Uterus (tissue), 3 donors: ENCODE measurements at regions not wholly inside any gene's neighbourhood (a gene's known extent, or its start where the extent isn't known, plus 50 kb on each side); places are given as distances from the start of the nearest gene placed in this dataset.

Experiments used
- DNase-seq, 2 donors: peaks; one replicate each; pipeline ENCODE4 v3.0.0-alpha.2; 2019 to 2020
- H3K27ac ChIP-seq, 2 donors: fragments of 200-600 bp; sonication (generic); 1 replicate in 1 of 2; 2 replicates in 1 of 2; pipeline ENCODE4 v1.5.1; 2016 to 2018
- H3K27me3 ChIP-seq, 2 donors: fragments of 200-600 bp; sonication (generic); one replicate each; pipeline ENCODE4 v1.5.1; 2018 to 2019; ENCODE audit warnings: control low read depth in 1 of 2
- H3K36me3 ChIP-seq, 2 donors: fragments of 200-600 bp; sonication (generic); one replicate each; pipeline ENCODE4 v1.5.1; 2019; ENCODE audit warnings: control low read depth in 1 of 2
- H3K4me1 ChIP-seq, 2 donors: fragments of 200-600 bp; sonication (generic); one replicate each; pipeline ENCODE4 v1.5.1; 2018 to 2019; ENCODE audit warnings: control low read depth in 1 of 2
- H3K4me3 ChIP-seq, 2 donors: fragments of 200-600 bp; sonication (generic); 1 replicate in 1 of 2; 2 replicates in 1 of 2; pipeline ENCODE4 v1.5.1; 2018 to 2019; ENCODE audit warnings: mild to moderate bottlenecking in 1 of 2
- H3K9me3 ChIP-seq, 2 donors: fragments of 200-600 bp; sonication (generic); one replicate each; pipeline ENCODE4 v1.5.1; 2019; ENCODE audit warnings: control low read depth in 1 of 2
- CTCF ChIP-seq, 4 experiments: fragments of 200-600 bp in 2 of 4; fragments of 450-650 bp in 2 of 4; sonication (generic) in 2 of 4; IDR thresholded peaks; one replicate each; pipeline ENCODE4 v1.5.1; 2016 to 2019; ENCODE audit warnings: antibody characterized with exemption in 4 of 4, mild to moderate bottlenecking in 2 of 4, moderate library complexity in 1 of 4
- POLR2A ChIP-seq, 2 donors: fragments of 450-650 bp; IDR thresholded peaks; one replicate each; pipeline ENCODE4 v1.6.1; 2016; ENCODE audit warnings: antibody characterized with exemption in 2 of 2, mild to moderate bottlenecking in 1 of 2, moderate library complexity in 1 of 2
- intact Hi-C: fragments of 100-400 bp; cut with DNase I; formaldehyde crosslinking; loops from one replicate; pipeline ENCODE4 v1.15.1; 2023; ENCODE audit warnings: low total_unique reads
- donor health status: DM: yes; HTN: yes; CAD: no.

- intact Hi-C loops: no loop called here
- no peaks in the 10 kb centered on the region for H3K36me3 ChIP-seq
- no peak overlapping the region for H3K4me3 ChIP-seq
- peak overlapping the region; percentile 64 to 70 for H3K27ac ChIP-seq
- TF ChIP-seq POLR2A (IDR thresholded peaks at IDR 0.05) (no peak), CTCF (IDR thresholded peaks at IDR 0.05) (no peak)
- H3K27me3 ChIP-seq: no peaks in the 10 kb centered on the region
- DNase-seq: peak; percentile 70 to 85
- H3K4me1 ChIP-seq: peaks cover 0 to 2% of the 10 kb centered on the region in 2 donors
- H3K9me3 ChIP-seq: no peaks in the 10 kb centered on the region
Observed at GRCh38 chr6:4460586-4461475, 315.4 kb upstream of the CDYL start.

DNA sequence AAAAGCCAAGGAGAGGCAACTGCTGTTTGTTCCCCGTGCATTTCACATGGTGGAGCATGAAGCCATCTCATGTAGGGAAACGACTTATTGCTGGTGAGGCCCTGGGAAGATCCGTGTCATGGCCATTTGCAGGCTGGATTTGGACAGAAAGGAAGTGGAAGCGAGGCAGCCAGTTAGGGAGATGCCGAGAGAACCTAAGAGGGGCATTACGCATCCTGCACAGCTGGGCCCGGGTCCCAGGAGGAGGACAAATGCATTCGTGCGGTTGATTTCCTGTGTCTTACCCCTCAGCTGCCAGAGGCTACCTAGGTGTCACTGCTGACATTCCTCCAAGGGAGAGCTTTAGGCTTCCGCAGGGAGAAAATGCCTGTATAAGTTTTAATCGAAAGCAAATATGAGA, 316.2 kb upstream of the CDYL start:
- H3K27me3 ChIP-seq: no peaks in the 10 kb centered on the region
- H3K9me3 ChIP-seq: no peaks in the 10 kb centered on the region
- H3K4me1 ChIP-seq: peaks cover 0 to 2% of the 10 kb centered on the region in 2 donors
- no peak for DNase-seq
- intact Hi-C loops: no loop called here
- H3K36me3 ChIP-seq: no peaks in the 10 kb centered on the region
- peak overlapping the region; percentile 64 to 70 for H3K27ac ChIP-seq
- H3K4me3 ChIP-seq: no peak overlapping the region
- TF ChIP-seq POLR2A (IDR thresholded peaks at IDR 0.05) (no peak), CTCF (IDR thresholded peaks at IDR 0.05) (no peak)

GRCh38 chr6:4459032-4459431, 317.2 kb upstream of the CDYL start:
- intact Hi-C loops: no loop called here
- no peak overlapping the region for H3K4me3 ChIP-seq
- peaks cover 0 to 2% of the 10 kb centered on the region in 2 donors for H3K4me1 ChIP-seq
- H3K27me3 ChIP-seq: no peaks in the 10 kb centered on the region
- no peaks in the 10 kb centered on the region for H3K9me3 ChIP-seq
- H3K36me3 ChIP-seq: no peaks in the 10 kb centered on the region
- TF ChIP-seq POLR2A (IDR thresholded peaks at IDR 0.05) (no peak), CTCF (IDR thresholded peaks at IDR 0.05) (no peak)
- H3K27ac ChIP-seq: peak overlapping the region in 1 of 2 donors; percentile 70
- peak in 1 of 2 donors; percentile 26 for DNase-seq

DNA sequence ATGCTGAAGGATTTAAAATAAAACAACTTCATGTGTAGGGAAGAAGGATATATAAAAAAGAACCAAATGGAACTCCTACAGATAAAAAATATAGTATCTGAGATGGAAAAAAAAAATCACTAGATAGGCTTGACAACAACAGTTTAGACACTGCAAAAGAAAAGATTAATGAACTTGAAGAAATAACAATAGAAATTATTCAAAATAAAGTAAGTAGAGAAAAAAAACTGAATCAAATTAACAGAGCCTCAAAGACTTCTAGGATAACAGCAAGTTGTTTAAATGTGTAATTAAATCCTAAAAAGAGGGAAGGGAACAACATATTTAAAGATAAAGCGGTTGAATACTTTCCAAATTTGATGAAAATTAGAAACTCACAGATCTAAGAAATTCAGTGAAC, 316.3 kb upstream of the ECI2 start:
- Histone ChIP-seq H3K27me3 (no peaks in the 10 kb centered on the region), H3K9me3 (peaks cover 0 to 3% of the 10 kb centered on the region in 2 donors), H3K27ac (no peak overlapping the region), H3K4me3 (no peak overlapping the region), H3K36me3 (no peaks in the 10 kb centered on the region), H3K4me1 (no peaks in the 10 kb centered on the region)
- TF ChIP-seq POLR2A (IDR thresholded peaks at IDR 0.05): no peak
- no peak for TF ChIP-seq CTCF (IDR thresholded peaks at IDR 0.05)
- DNase-seq: no peak
- intact Hi-C loops: no loop called here

- Histone ChIP-seq H3K9me3 (peaks cover 0 to 3% of the 10 kb centered on the region in 2 donors), H3K36me3 (no peaks in the 10 kb centered on the region), H3K27me3 (no peaks in the 10 kb centered on the region), H3K4me1 (no peaks in the 10 kb centered on the region), H3K27ac (no peak overlapping the region), H3K4me3 (no peak overlapping the region)
- intact Hi-C loops: no loop called here
- no peak for TF ChIP-seq CTCF (IDR thresholded peaks at IDR 0.05)
- TF ChIP-seq POLR2A (IDR thresholded peaks at IDR 0.05): no peak
- DNase-seq: no peak
Observed at GRCh38 chr6:4451081-4451480, 315.7 kb upstream of the ECI2 start.
